ENCODE measurements at regions not wholly inside any gene's neighbourhood (a gene's known extent, or its start where the extent isn't known, plus 50 kb on each side); places are given as distances from the start of the nearest gene placed in this dataset.

DNA sequence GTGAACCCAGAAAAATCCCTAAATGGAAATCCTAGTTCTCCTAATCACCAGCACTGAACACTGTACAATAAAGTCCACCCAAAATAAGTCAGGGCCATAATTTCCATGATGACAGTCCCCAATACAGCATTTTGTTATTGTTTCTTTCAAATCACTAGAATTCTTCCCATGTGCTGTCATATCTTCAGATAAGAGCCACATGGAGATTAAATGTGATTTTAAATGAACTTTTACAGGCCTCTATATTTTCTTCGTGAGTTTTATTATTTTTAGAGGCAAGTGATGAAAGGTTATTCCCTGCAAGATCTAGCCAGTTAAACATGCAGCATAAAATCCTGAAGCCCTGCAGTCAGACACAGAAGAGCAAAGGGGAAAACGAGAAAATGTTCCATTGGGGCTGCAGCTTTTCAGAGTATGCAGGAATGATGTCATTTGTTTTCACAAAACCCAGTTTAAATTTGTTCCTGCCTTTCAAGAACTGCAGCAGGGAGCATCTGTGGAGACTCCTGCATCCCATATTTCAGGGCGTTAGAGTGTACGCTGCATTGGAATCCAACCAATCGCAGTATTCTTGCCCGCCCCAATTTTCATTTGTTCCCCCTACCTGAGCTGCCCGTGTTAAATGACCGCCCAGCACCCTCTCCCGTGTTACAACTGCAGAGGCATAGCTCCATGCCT, 167.2 kb upstream of the KLF12 start:
- Histone ChIP-seq H3K4me2 (peak overlapping the region; percentile 11), H3K4me3 (no peak overlapping the region), H3K9me2 (replicated peaks; ENCODE audit: insufficient read depth) (no peaks in the 10 kb centered on the region), H3K9me3 (ENCODE audit: low read depth) (no peaks in the 10 kb centered on the region), H3K4me1 (ENCODE audit: insufficient read depth) (peaks cover 11% of the 10 kb centered on the region), H3K36me3 (replicated peaks; ENCODE audit: insufficient read depth, low read depth) (no peaks in the 10 kb centered on the region), H4K20me1 (ENCODE audit: insufficient read depth, poor library complexity, severe bottlenecking) (no peaks in the 10 kb centered on the region), H3K79me2 (no peaks in the 10 kb centered on the region), H3K27me3 (peaks cover 3% of the 10 kb centered on the region), H2AFZ (no peak overlapping the region), H3K27ac (no peak overlapping the region)
- TF ChIP-seq, protein P1, sequence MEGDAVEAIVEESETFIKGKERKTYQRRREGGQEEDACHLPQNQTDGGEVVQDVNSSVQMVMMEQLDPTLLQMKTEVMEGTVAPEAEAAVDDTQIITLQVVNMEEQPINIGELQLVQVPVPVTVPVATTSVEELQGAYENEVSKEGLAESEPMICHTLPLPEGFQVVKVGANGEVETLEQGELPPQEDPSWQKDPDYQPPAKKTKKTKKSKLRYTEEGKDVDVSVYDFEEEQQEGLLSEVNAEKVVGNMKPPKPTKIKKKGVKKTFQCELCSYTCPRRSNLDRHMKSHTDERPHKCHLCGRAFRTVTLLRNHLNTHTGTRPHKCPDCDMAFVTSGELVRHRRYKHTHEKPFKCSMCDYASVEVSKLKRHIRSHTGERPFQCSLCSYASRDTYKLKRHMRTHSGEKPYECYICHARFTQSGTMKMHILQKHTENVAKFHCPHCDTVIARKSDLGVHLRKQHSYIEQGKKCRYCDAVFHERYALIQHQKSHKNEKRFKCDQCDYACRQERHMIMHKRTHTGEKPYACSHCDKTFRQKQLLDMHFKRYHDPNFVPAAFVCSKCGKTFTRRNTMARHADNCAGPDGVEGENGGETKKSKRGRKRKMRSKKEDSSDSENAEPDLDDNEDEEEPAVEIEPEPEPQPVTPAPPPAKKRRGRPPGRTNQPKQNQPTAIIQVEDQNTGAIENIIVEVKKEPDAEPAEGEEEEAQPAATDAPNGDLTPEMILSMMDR (IDR thresholded peaks at IDR 0.05; ENCODE audit: poor library complexity) = no peak
- TF ChIP-seq EZH2 (IDR thresholded peaks at IDR 0.05; ENCODE audit: borderline replicate concordance) (no peak), EZH2phosphoT487 (IDR thresholded peaks at IDR 0.05; ENCODE audit: low read depth, severe bottlenecking, unreplicated experiment) (no peak)
- DNase-seq (ENCODE audit: low spot score) = no peak
- 51% methylated on average over 9 of the region's 9 CpGs for WGBS (ENCODE audit: low lambda C conversion rate, missing lambda C conversion rate)

DNA sequence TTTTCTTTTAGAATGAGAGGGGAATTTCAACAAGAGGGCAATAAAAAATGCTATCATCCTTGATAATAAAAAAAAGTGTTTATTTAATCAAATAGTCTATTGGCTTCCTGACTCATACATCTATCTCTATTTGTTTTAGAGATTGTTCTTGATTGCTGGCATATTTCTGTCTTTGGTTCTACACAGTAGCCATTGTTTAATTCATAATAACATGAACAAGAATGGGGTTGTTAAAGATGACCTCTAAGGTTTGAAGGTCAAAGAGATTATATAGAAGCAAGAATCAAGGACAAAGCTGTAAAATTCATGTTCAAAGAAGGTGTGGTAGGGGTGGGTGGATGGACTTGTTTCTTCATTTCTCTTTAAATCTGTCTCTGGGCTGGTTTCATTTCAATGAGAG, 166.0 kb upstream of the KLF12 start:
- Histone ChIP-seq H4K20me1 (ENCODE audit: insufficient read depth, poor library complexity, severe bottlenecking) (no peaks in the 10 kb centered on the region), H3K9me2 (replicated peaks; ENCODE audit: insufficient read depth) (no peaks in the 10 kb centered on the region), H3K36me3 (replicated peaks; ENCODE audit: insufficient read depth, low read depth) (no peaks in the 10 kb centered on the region), H3K27ac (no peak overlapping the region), H3K27me3 (no peaks in the 10 kb centered on the region), H3K4me1 (ENCODE audit: insufficient read depth) (peaks cover 11% of the 10 kb centered on the region), H3K79me2 (no peaks in the 10 kb centered on the region), H3K9me3 (ENCODE audit: low read depth) (no peaks in the 10 kb centered on the region), H3K4me2 (no peak overlapping the region), H2AFZ (no peak overlapping the region), H3K4me3 (no peak overlapping the region)
- TF ChIP-seq EZH2phosphoT487 (IDR thresholded peaks at IDR 0.05; ENCODE audit: low read depth, severe bottlenecking, unreplicated experiment) = no peak
- TF ChIP-seq, protein P1 (IDR thresholded peaks at IDR 0.05; ENCODE audit: poor library complexity) = no peak
- no peak for TF ChIP-seq EZH2 (IDR thresholded peaks at IDR 0.05; ENCODE audit: borderline replicate concordance)
- no peak for DNase-seq (ENCODE audit: low spot score)

- Histone ChIP-seq H3K79me2 (no peaks in the 10 kb centered on the region), H3K4me2 (no peak overlapping the region), H3K4me3 (no peak overlapping the region), H3K9me2 (replicated peaks; ENCODE audit: insufficient read depth) (no peaks in the 10 kb centered on the region), H3K9me3 (ENCODE audit: low read depth) (no peaks in the 10 kb centered on the region), H3K4me1 (ENCODE audit: insufficient read depth) (peaks cover 11% of the 10 kb centered on the region), H3K27me3 (no peaks in the 10 kb centered on the region), H4K20me1 (ENCODE audit: insufficient read depth, poor library complexity, severe bottlenecking) (no peaks in the 10 kb centered on the region), H3K27ac (no peak overlapping the region), H2AFZ (no peak overlapping the region), H3K36me3 (replicated peaks; ENCODE audit: insufficient read depth, low read depth) (no peaks in the 10 kb centered on the region)
- DNase-seq (ENCODE audit: low spot score) = no peak
- no peak for TF ChIP-seq EZH2 (IDR thresholded peaks at IDR 0.05; ENCODE audit: borderline replicate concordance)
- TF ChIP-seq, protein P1 (IDR thresholded peaks at IDR 0.05; ENCODE audit: poor library complexity) = no peak
- no peak for TF ChIP-seq EZH2phosphoT487 (IDR thresholded peaks at IDR 0.05; ENCODE audit: low read depth, severe bottlenecking, unreplicated experiment)
- WGBS (ENCODE audit: low lambda C conversion rate, missing lambda C conversion rate) = 98% methylated on average over 2 of the region's 2 CpGs
Observed at GRCh38 chr13:74299721-74300120, 165.5 kb upstream of the KLF12 start.
